Stomach (tissue), 4 donors: ENCODE measurements at regions not wholly inside any gene's neighbourhood (a gene's known extent, or its start where the extent isn't known, plus 50 kb on each side); places are given as distances from the start of the nearest gene placed in this dataset.
A peak's percentile ranks its signal among the peaks of the same experiment; 100 is the strongest.

Experiments used
- EP300 ChIP-seq: sonication (generic); formaldehyde crosslinking; IDR thresholded peaks from one replicate; pipeline ENCODE4 v1.6.1; 2017; ENCODE audit warnings: antibody characterized with exemption
- POLR2A ChIP-seq, 4 donors: fragments of 450-650 bp; IDR thresholded peaks; one replicate each; pipeline ENCODE4 v1.6.1; 2016; ENCODE audit warnings: antibody characterized with exemption in 4 of 4, control low read depth in 2 of 4, mild to moderate bottlenecking in 1 of 4, moderate library complexity in 1 of 4
- POLR2AphosphoS5 ChIP-seq, 3 donors: sonication (generic); formaldehyde crosslinking; IDR thresholded peaks; one replicate each; pipeline ENCODE4 v1.6.1; 2016; ENCODE audit warnings: antibody characterized with exemption in 3 of 3
- TF ChIP-seq, protein P1 (sequence below), 7 experiments: fragments of 450-650 bp in 4 of 7; fragments of 200-600 bp in 3 of 7; sonication (generic) in 3 of 7; IDR thresholded peaks; one replicate each; pipeline ENCODE4 v1.5.1; 2016 to 2019; ENCODE audit warnings: antibody characterized with exemption in 7 of 7, control low read depth in 2 of 7, mild to moderate bottlenecking in 1 of 7

DNA sequence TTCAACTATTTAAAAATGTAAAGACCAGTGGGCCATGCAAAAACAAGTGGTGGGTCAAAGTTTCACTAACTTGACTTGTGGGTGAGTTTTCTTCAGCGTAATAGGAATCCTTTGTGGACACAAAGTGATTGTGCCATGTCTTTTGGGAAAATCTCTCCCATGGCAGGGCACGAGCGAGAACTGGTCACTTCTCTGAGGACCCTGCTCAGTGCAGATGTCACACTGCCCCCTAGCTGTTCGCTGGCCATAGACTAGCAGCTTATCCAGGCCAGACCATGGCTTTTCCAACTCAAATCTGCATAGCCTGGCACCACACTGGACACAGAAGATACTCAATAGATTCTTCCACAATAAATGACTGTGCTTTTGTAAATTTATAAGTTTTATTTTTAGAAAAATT, 306.0 kb upstream of the CCL2 start:
- TF ChIP-seq POLR2A (IDR thresholded peaks at IDR 0.05) (no peak), EP300 (no peak), POLR2AphosphoS5 (IDR thresholded peaks at IDR 0.05) (no peak)
- TF ChIP-seq, protein P1, sequence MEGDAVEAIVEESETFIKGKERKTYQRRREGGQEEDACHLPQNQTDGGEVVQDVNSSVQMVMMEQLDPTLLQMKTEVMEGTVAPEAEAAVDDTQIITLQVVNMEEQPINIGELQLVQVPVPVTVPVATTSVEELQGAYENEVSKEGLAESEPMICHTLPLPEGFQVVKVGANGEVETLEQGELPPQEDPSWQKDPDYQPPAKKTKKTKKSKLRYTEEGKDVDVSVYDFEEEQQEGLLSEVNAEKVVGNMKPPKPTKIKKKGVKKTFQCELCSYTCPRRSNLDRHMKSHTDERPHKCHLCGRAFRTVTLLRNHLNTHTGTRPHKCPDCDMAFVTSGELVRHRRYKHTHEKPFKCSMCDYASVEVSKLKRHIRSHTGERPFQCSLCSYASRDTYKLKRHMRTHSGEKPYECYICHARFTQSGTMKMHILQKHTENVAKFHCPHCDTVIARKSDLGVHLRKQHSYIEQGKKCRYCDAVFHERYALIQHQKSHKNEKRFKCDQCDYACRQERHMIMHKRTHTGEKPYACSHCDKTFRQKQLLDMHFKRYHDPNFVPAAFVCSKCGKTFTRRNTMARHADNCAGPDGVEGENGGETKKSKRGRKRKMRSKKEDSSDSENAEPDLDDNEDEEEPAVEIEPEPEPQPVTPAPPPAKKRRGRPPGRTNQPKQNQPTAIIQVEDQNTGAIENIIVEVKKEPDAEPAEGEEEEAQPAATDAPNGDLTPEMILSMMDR (IDR thresholded peaks at IDR 0.05): peak in 1 of 7 experiments; percentile 10
